KMS-11 (cell line): ENCODE measurements at regions not wholly inside any gene's neighbourhood (a gene's known extent, or its start where the extent isn't known, plus 50 kb on each side); places are given as distances from the start of the nearest gene placed in this dataset.

ENCODE experiments used
- H2AFZ ChIP-seq: fragments of 200-600 bp; sonication (generic); 2 replicates; pipeline ENCODE4 v1.6.1; 2016; ENCODE audit warnings: antibody characterized with exemption, mixed run types, low read depth
- H3K27ac ChIP-seq: fragments of 200-600 bp; sonication (generic); 2 replicates; pipeline ENCODE4 v1.6.1; 2016; ENCODE audit warnings: mild to moderate bottlenecking, mixed run types
- H3K27me3 ChIP-seq: fragments of 200-600 bp; sonication (generic); 2 replicates; pipeline ENCODE4 v1.6.1; 2017; ENCODE audit warnings: mild to moderate bottlenecking, low read depth, mixed run types, moderate library complexity; ENCODE audit not compliant: insufficient read depth
- H3K36me3 ChIP-seq: fragments of 200-600 bp; sonication (generic); 2 replicates; pipeline ENCODE4 v1.6.1; 2017; ENCODE audit warnings: mild to moderate bottlenecking, mixed run types; ENCODE audit not compliant: insufficient read depth
- H3K4me1 ChIP-seq: fragments of 200-600 bp; sonication (generic); 2 replicates; pipeline ENCODE4 v1.6.1; 2016; ENCODE audit warnings: mild to moderate bottlenecking, low read depth, mixed run types; ENCODE audit not compliant: poor library complexity, severe bottlenecking
- H3K4me2 ChIP-seq: fragments of 200-600 bp; sonication (generic); 2 replicates; pipeline ENCODE4 v1.7.0; 2016; ENCODE audit warnings: mild to moderate bottlenecking, mixed run types
- H3K4me3 ChIP-seq: fragments of 200-600 bp; sonication (generic); IDR thresholded peaks from 2 replicates; pipeline ENCODE4 v1.6.1; 2017; ENCODE audit warnings: low read depth, low read length, mixed read lengths; ENCODE audit not compliant: insufficient read depth
- H3K79me2 ChIP-seq: fragments of 200-600 bp; sonication (generic); 2 replicates; pipeline ENCODE4 v1.6.1; 2016; ENCODE audit warnings: low read depth, mixed run types; ENCODE audit not compliant: insufficient read depth
- H3K9ac ChIP-seq: fragments of 200-600 bp; sonication (generic); 2 replicates; pipeline ENCODE4 v1.6.1; 2016; ENCODE audit warnings: mild to moderate bottlenecking, mixed run types
- H4K20me1 ChIP-seq: fragments of 200-600 bp; sonication (generic); 2 replicates; pipeline ENCODE4 v1.6.1; 2016; ENCODE audit warnings: mild to moderate bottlenecking, mixed run types; ENCODE audit not compliant: insufficient read depth
- CTCF ChIP-seq: fragments of 200-600 bp; sonication (generic); conservative IDR thresholded peaks from 2 replicates; pipeline ENCODE4 v1.6.1; 2017; ENCODE audit warnings: low read depth, mild to moderate bottlenecking, antibody characterized with exemption, low read length, moderate library complexity, mixed read lengths

DNA sequence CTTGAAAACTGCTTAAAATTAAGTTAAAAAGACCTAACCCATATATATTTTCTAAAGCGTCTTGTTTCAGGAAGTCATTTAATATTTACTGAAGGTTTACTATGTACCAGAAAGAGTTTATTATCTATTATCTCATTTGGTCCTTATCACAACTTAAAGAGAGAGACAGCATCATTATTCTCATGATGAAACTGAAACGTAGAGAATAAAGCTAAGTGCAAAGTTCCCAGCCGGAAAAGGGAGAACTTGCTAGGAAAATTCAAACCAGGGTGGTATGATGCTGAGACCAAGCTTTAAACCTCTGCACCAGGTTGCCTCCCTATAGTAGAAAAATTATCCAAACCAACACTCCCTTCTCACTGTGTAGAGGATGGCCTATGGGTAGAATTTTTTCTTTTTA lies 207.7 kb upstream of the BMPER start:
- Histone ChIP-seq H3K4me2 (no peak overlapping the region), H3K79me2 (no peaks in the 10 kb centered on the region), H3K4me1 (peaks cover 8% of the 10 kb centered on the region), H3K4me3 (no peak overlapping the region), H3K27ac (no peak overlapping the region), H3K9ac (no peak overlapping the region), H3K36me3 (no peaks in the 10 kb centered on the region), H2AFZ (no peak overlapping the region), H4K20me1 (no peaks in the 10 kb centered on the region), H3K27me3 (no peaks in the 10 kb centered on the region)
- no peak for TF ChIP-seq CTCF

GRCh38 chr7:33698041-33698440 lies 207.3 kb upstream of the BMPER start:
- H4K20me1 ChIP-seq = no peaks in the 10 kb centered on the region
- H3K4me3 ChIP-seq = no peak overlapping the region
- H3K4me2 ChIP-seq = no peak overlapping the region
- peaks cover 10% of the 10 kb centered on the region for H3K4me1 ChIP-seq
- H3K9ac ChIP-seq = no peak overlapping the region
- H3K36me3 ChIP-seq = no peaks in the 10 kb centered on the region
- no peak overlapping the region for H3K27ac ChIP-seq
- H3K79me2 ChIP-seq = no peaks in the 10 kb centered on the region
- no peaks in the 10 kb centered on the region for H3K27me3 ChIP-seq
- no peak overlapping the region for H2AFZ ChIP-seq
- no peak for TF ChIP-seq CTCF

GRCh38 chr7:33698692-33699128 lies 206.6 kb upstream of the BMPER start:
- Histone ChIP-seq H3K4me3 (no peak overlapping the region), H3K36me3 (no peaks in the 10 kb centered on the region), H2AFZ (no peak overlapping the region), H3K79me2 (no peaks in the 10 kb centered on the region), H3K9ac (no peak overlapping the region), H3K27ac (no peak overlapping the region), H3K27me3 (no peaks in the 10 kb centered on the region), H3K4me2 (no peak overlapping the region), H4K20me1 (no peaks in the 10 kb centered on the region), H3K4me1 (peaks cover 10% of the 10 kb centered on the region)
- no peak for TF ChIP-seq CTCF

DNA sequence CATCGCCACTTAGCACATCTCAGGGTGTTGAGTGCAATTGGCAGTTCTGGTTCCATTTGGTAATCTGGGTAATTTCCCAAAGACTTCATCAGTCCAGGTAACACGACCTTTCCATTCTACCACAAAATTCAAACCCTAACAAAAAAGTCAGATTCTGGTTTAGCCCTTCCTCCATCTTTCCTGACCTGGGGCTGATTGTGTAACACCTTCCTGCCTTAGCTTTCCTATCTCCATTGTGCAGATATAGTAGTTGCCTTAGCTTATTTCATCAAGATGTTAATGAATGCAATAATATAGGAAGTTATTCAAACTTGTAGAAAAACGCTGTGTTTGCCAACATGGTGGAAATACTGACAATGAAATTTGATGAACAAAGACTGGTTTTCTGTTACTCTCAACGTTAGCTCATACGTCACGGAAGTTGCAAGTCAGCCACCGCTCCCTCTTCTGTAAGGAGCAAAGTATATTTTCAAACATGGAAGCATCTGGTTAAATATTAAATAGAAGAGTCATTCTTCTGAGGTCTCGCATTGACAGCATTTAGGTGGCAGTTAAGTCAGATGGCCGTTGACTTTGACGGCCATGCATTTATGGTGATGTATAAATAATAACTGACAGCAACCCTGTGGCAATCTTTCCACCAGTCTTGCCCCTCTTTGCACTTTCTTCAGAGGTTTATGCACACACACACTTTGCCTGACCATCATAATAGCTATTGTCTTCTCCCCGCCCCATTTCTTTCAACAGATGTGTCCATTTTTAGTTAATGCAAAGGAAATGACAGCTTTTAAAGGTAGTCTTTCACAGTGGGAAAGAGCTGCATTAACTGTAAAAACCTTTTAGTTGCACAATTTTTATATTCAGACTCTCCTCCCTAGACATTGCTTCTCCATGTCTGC lies 205.1 kb upstream of the BMPER start:
- H3K4me2 ChIP-seq = no peak overlapping the region
- TF ChIP-seq CTCF = no peak
- H3K36me3 ChIP-seq = no peaks in the 10 kb centered on the region
- H3K27me3 ChIP-seq = no peaks in the 10 kb centered on the region
- peaks cover 10% of the 10 kb centered on the region for H3K4me1 ChIP-seq
- no peaks in the 10 kb centered on the region for H4K20me1 ChIP-seq
- no peak overlapping the region for H3K9ac ChIP-seq
- H3K27ac ChIP-seq = no peak overlapping the region
- H3K79me2 ChIP-seq = no peaks in the 10 kb centered on the region
- no peak overlapping the region for H3K4me3 ChIP-seq
- H2AFZ ChIP-seq = no peak overlapping the region
